ENCODE measurements at regions not wholly inside any gene's neighbourhood (a gene's known extent, or its start where the extent isn't known, plus 50 kb on each side); places are given as distances from the start of the nearest gene placed in this dataset.
"Not testable (repeated sequence)": the region's sequence is repeated elsewhere in the genome, so short reads cannot be mapped to it uniquely, and the experiment has no call there.

DNA sequence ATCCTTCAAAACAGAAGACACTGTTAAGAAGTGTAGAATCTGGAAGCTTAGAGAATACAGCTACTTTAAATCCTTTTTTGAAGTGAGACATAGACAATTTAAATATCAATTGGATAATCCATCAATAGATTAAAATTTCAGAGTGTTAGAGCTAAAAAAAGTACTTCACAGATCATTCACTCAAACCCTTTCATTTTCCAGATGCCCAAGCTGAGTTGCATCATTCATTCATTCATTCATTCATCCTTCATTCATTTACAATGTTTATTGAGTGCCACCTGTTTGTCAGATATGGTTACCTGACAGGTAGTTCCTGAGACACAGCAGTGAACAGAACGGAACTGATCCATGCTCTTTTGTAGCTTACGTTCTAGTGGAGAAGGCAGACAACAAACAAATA, 290.7 kb upstream of the MTPN start:
- TF ChIP-seq, protein P1, sequence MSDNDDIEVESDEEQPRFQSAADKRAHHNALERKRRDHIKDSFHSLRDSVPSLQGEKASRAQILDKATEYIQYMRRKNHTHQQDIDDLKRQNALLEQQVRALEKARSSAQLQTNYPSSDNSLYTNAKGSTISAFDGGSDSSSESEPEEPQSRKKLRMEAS (IDR thresholded peaks at IDR 0.05): no peak
- TF ChIP-seq, protein P2, sequence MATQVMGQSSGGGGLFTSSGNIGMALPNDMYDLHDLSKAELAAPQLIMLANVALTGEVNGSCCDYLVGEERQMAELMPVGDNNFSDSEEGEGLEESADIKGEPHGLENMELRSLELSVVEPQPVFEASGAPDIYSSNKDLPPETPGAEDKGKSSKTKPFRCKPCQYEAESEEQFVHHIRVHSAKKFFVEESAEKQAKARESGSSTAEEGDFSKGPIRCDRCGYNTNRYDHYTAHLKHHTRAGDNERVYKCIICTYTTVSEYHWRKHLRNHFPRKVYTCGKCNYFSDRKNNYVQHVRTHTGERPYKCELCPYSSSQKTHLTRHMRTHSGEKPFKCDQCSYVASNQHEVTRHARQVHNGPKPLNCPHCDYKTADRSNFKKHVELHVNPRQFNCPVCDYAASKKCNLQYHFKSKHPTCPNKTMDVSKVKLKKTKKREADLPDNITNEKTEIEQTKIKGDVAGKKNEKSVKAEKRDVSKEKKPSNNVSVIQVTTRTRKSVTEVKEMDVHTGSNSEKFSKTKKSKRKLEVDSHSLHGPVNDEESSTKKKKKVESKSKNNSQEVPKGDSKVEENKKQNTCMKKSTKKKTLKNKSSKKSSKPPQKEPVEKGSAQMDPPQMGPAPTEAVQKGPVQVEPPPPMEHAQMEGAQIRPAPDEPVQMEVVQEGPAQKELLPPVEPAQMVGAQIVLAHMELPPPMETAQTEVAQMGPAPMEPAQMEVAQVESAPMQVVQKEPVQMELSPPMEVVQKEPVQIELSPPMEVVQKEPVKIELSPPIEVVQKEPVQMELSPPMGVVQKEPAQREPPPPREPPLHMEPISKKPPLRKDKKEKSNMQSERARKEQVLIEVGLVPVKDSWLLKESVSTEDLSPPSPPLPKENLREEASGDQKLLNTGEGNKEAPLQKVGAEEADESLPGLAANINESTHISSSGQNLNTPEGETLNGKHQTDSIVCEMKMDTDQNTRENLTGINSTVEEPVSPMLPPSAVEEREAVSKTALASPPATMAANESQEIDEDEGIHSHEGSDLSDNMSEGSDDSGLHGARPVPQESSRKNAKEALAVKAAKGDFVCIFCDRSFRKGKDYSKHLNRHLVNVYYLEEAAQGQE (IDR thresholded peaks at IDR 0.05): no peak
- no peak for TF ChIP-seq CHD2 (IDR thresholded peaks at IDR 0.05; ENCODE audit: low read length, partially characterized antibody)
- TF ChIP-seq FOSL2 (IDR thresholded peaks at IDR 0.05): no peak
- TF ChIP-seq FOSL2 (CRISPR knock-in tag; IDR thresholded peaks at IDR 0.05): no peak
- no peak for TF ChIP-seq MAFK (IDR thresholded peaks at IDR 0.05; ENCODE audit: partially characterized antibody)
- no peak for TF ChIP-seq ZSCAN20 (CRISPR knock-in tag; IDR thresholded peaks at IDR 0.05)
- TF ChIP-seq NR3C1 (IDR thresholded peaks at IDR 0.05): no peak
- TF ChIP-seq HOXB13 (CRISPR knock-in tag; IDR thresholded peaks at IDR 0.05; ENCODE audit: low read depth): no peak
- FAIRE-seq (no peak), DNase-seq (ENCODE audit: low read depth in 1 of 2, low spot score in 1 of 2) (no peak), ATAC-seq (no peak)
- Histone ChIP-seq H3K4me1 (no peaks in the 10 kb centered on the region), H3K4me3 (no peak overlapping the region), H3K9me3 (no peaks in the 10 kb centered on the region), H3K4me2 (no peak overlapping the region), H3K27ac (no peak overlapping the region)
- POLR2A ChIA-PET: no interaction called here
- CTCF ChIA-PET: no interaction called here
- WGBS (ENCODE audit: missing lambda C conversion rate): 2% methylated on average over 2 of the region's 2 CpGs

DNA sequence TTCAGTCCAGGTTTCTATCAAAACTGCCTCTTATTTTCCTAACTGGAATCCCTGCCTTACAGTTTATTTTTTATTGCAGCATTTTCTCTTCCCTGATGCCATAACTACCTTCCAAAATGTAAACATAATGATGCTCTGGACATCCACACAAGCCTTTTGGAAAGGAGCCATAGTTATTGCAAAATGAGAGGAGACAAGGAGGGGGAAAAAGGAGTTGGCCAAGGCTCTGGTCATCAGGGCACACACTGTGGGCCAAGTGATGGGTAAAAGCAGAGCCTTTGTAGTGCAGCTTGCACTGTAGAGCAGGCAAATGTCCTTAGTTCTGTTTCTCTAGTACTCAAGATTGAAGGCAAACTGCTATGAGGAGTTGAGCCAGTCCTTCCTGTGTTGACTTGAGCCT, 289.3 kb upstream of the MTPN start:
- FAIRE-seq: no peak
- Histone ChIP-seq H3K4me2 (no peak overlapping the region), H3K4me3 (no peak overlapping the region), H3K4me1 (no peaks in the 10 kb centered on the region), H3K27ac (no peak overlapping the region), H3K9me3 (no peaks in the 10 kb centered on the region)
- ChIA-PET CTCF (no interaction called here), POLR2A (no interaction called here)
- no peak for DNase-seq (ENCODE audit: low read depth in 1 of 2, low spot score in 1 of 2)
- ATAC-seq: no peak
- TF ChIP-seq JUNB (IDR thresholded peaks at IDR 0.05) (no peak), NPAS2 (CRISPR knock-in tag; IDR thresholded peaks at IDR 0.05; ENCODE audit: borderline replicate concordance) (no peak), POLR2AphosphoS2 (conservative IDR thresholded peaks at IDR 0.05; ENCODE audit: low read length) (no peak), RCOR1 (IDR thresholded peaks at IDR 0.05; ENCODE audit: low read depth, low read length) (no peak), SREBF2 (IDR thresholded peaks at IDR 0.05) (no peak), POLR2A (IDR thresholded peaks at IDR 0.05; ENCODE audit: low read length) (no peak), CEBPB (IDR thresholded peaks at IDR 0.05) (no peak), CBX2 (IDR thresholded peaks at IDR 0.05; ENCODE audit: borderline replicate concordance, low read depth) (no peak), FOXS1 (CRISPR knock-in tag; IDR thresholded peaks at IDR 0.05) (no peak), RAD21 (conservative IDR thresholded peaks at IDR 0.05 in 1 of 2, IDR thresholded peaks at IDR 0.05 in 1 of 2) (no peak), BHLHE40 (IDR thresholded peaks at IDR 0.05; ENCODE audit: low read depth, low read length) (no peak), EHMT2 (IDR thresholded peaks at IDR 0.05; ENCODE audit: low read depth) (no peak), HDAC2 (IDR thresholded peaks at IDR 0.05) (no peak), CHD2 (IDR thresholded peaks at IDR 0.05; ENCODE audit: low read length, partially characterized antibody) (no peak), FOSL2 (IDR thresholded peaks at IDR 0.05) (no peak), FOSL2 (CRISPR knock-in tag; IDR thresholded peaks at IDR 0.05) (no peak)
- TF ChIP-seq, protein P3, sequence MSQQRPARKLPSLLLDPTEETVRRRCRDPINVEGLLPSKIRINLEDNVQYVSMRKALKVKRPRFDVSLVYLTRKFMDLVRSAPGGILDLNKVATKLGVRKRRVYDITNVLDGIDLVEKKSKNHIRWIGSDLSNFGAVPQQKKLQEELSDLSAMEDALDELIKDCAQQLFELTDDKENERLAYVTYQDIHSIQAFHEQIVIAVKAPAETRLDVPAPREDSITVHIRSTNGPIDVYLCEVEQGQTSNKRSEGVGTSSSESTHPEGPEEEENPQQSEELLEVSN (IDR thresholded peaks at IDR 0.05; ENCODE audit: borderline replicate concordance, low read depth): no peak
- TF ChIP-seq, protein P4, sequence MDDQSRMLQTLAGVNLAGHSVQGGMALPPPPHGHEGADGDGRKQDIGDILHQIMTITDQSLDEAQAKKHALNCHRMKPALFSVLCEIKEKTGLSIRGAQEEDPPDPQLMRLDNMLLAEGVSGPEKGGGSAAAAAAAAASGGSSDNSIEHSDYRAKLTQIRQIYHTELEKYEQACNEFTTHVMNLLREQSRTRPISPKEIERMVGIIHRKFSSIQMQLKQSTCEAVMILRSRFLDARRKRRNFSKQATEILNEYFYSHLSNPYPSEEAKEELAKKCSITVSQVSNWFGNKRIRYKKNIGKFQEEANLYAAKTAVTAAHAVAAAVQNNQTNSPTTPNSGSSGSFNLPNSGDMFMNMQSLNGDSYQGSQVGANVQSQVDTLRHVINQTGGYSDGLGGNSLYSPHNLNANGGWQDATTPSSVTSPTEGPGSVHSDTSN (IDR thresholded peaks at IDR 0.05): no peak
- TF ChIP-seq, protein P5, sequence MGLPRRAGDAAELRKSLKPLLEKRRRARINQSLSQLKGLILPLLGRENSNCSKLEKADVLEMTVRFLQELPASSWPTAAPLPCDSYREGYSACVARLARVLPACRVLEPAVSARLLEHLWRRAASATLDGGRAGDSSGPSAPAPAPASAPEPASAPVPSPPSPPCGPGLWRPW (IDR thresholded peaks at IDR 0.05): no peak
- TF ChIP-seq, protein P6, sequence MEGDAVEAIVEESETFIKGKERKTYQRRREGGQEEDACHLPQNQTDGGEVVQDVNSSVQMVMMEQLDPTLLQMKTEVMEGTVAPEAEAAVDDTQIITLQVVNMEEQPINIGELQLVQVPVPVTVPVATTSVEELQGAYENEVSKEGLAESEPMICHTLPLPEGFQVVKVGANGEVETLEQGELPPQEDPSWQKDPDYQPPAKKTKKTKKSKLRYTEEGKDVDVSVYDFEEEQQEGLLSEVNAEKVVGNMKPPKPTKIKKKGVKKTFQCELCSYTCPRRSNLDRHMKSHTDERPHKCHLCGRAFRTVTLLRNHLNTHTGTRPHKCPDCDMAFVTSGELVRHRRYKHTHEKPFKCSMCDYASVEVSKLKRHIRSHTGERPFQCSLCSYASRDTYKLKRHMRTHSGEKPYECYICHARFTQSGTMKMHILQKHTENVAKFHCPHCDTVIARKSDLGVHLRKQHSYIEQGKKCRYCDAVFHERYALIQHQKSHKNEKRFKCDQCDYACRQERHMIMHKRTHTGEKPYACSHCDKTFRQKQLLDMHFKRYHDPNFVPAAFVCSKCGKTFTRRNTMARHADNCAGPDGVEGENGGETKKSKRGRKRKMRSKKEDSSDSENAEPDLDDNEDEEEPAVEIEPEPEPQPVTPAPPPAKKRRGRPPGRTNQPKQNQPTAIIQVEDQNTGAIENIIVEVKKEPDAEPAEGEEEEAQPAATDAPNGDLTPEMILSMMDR (IDR thresholded peaks at IDR 0.05): no peak

DNA sequence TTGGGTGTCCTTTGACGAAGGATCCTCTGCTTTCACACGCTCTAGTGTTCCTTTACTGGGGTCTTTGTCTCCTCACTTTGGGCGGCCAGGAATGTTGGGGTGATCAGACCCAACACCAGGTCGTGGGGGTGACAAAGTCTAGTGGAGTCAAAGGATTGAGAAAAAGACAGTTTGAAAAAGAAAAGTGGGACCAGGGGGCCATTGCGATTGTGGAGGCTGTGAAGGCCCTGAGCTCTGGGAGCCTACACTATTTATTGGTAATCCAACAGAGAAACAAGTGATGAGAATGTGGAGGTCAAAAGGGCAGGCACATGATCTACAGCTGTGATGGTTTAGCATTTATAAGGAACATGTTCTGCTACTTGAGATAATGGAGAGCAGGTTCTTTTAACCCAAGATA, 287.1 kb upstream of the MTPN start:
- ATAC-seq; CTCF ChIA-PET; DNase-seq (ENCODE audit: low read depth in 1 of 2, low spot score in 1 of 2); FAIRE-seq; H3K4me3 ChIP-seq; H3K4me1 ChIP-seq; H3K27ac ChIP-seq; H3K9me3 ChIP-seq; H3K4me2 ChIP-seq; POLR2A ChIA-PET: not testable (repeated sequence)
- WGBS (ENCODE audit: missing lambda C conversion rate): 2% methylated on average over 5 of the region's 5 CpGs

DNA sequence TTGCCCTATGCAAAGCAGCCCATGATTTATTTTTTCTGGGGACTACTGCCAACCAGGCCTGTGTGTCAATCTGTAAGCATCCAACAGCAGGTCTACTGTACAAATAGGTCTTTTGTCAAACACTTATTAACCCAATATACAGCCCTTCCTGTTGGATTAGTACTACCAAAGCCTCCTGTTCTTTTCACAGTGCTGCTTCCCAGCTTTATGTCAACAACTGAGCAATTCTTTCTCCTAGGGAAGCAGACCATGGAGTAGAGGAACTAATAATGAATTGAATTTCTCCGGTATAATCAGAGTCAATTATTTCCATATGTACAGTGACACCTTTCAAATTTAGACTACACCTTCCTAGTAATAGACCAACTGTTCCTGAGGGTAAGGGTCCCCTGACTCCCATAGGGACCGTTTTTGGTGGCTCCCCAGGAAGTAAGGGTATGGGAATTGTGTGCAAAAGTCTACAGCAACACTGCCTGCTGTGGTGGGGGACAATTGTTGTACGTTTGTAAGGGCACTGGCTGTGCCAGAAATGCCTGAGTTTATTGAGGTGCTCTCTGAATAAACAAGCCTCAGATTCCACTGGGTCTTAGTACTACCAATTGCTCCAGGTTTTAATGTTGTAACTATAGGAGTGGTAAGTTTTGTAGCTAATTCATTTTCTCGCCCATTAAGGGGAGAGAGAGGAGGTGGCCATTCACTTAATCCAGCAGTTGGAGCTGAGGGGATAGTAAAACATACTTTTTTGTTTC, 286.1 kb upstream of the MTPN start:
- H3K27ac ChIP-seq; H3K4me3 ChIP-seq; DNase-seq (ENCODE audit: low read depth in 1 of 2, low spot score in 1 of 2); H3K4me2 ChIP-seq; FAIRE-seq; H3K9me3 ChIP-seq; ATAC-seq; POLR2A ChIA-PET; H3K4me1 ChIP-seq: not testable (repeated sequence)
- WGBS (ENCODE audit: missing lambda C conversion rate): 16% methylated on average over 4 of the region's 4 CpGs
- CTCF ChIA-PET: interaction anchor here (1.0 kb wide), 1 partner anchor 30 kb away, joined by 3 read pairs; no protein-coding TSS in a partner anchor
